NCI-H2196 treated with DMSO at 0.1 percent for 48 hours (cell line): ENCODE measurements at regions not wholly inside any gene's neighbourhood (a gene's known extent, or its start where the extent isn't known, plus 50 kb on each side); places are given as distances from the start of the nearest gene placed in this dataset.
"Not testable (repeated sequence)": the region's sequence is repeated elsewhere in the genome, so short reads cannot be mapped to it uniquely, and the experiment has no call there.

ENCODE experiments used
- DNase-seq: peaks from one replicate; lab custom pipeline; 2025; ENCODE audit not compliant: unreplicated experiment; lab: John Stamatoyannopoulos, UW

DNA sequence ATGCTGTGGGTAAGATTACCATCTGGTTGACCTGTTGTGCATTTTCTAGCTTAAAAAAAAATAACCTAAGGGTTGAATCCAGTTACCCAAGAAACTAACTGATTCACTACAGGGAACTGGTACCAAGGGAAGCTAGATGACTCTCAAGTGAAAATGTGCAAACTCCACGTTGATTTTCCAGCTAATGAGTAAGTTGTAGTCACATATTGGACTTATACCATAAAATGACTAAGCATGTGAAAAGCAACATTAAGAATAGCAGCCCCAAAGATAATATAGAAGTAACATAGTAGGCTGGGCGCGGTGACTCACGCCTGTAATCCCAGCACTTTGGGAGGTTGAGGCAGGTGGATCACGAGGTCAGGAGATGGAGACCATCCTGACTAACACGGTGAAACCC lies 270.9 kb downstream of the SPRY1 start:
- no peak for DNase-seq

DNA sequence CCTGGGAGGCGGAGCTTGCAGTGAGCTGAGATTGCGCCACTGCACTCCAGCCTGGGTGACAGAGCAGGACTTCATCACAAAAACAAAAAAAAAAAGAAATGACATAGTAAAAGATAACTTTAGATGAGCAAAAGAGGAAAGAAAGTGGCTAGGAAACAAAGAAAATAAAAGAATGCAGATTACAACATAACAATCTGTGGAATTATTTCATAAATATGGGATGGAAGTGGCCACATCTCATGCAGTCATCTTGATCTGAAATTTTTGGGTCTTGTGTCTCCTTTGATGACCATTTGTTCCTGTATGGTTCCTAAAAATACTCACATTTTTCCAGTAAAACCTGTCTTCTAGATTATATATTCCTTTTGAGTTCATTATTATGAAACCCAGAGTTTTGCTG lies 271.4 kb downstream of the SPRY1 start:
- no peak for DNase-seq

DNA sequence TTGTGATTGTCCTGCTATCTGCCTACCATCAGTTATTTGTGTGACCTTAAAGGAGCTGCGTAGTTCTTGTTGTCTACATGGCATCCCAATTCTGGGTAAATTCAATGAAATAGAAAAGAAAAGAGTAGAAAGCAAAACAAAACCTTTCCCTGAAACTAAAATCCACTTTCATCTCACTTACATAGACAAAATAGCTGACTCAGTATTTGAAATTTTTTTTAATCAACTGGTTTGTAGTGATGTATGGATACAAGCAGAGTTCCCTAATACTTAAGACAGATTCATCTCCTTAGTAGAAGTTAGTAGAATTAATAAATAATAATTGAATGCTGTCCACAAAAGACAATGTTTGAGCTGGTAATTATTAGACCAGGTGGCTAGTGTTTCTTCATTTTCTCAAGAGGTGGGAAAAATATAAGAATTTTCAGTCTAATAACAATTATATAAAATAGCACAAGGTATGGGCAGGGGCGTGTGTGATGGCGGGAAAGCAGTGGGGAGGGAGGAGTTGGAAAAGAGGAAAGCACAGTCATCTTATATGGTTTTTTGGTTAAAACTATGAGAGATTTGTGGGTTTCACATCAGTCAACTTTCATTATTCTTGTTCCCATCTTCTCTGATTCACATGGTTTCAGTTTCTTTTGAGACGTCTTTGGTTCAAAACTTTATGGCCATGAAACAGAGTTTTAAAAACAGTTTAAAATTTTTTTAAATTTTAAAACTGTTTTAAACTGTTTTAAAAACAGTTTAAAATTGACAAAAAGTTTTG lies 275.2 kb downstream of the SPRY1 start:
- DNase-seq = no peak

GRCh38 chr4:123672987-123673386 lies 276.4 kb downstream of the SPRY1 start:
- no peak for DNase-seq

GRCh38 chr4:123673971-123674370 lies 277.4 kb downstream of the SPRY1 start:
- no peak for DNase-seq

DNA sequence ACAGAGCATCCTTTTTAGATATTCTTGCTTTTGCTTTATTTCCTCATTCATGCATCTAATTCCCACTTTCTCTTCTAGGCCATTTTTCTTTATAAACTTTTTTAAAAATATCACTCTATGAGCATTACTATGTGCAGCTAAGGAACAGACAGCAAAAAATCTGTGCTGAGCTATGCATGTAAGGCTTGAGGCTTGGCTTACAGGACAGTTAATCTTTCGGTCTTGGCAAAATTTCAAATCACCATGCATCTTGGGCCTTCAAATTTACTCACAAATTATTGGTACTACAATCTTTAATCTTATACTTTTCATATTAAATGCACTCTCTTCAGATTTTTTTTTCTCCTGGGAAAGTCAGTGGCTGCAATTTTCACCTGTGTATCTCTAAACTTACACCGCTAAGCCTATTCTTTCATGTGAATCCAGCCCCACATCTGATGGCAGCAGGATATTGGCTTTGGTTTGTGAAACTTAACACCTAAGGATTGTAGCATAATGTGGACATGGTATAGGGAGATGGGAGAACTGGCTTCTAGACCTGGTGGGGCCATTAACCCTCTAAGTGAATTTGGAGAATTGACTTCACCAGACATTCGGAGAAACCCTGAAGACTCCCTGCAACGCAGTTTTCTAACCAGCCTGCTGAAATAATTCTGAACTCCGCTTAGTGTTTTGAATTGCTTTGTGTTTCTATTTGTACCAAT lies 278.3 kb downstream of the SPRY1 start:
- DNase-seq = no peak

DNA sequence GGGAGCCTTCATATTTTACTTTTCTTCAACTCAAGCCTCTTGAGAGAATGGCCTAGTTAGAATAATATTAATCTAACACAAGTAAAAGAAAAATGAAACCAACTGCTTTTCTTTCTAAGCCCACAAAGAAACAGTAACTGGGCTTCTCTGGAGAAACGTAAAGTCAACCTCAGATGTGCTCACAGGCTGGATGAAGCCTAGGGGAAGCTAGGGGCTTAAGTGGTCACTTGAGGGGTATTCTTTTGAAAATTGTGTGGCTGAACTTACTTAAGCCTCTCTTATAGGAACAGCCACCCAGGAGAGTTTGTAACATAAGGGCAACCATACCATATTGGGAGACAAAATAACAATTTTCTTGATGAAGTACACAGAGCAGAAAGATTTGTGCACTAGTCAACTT lies 279.0 kb downstream of the SPRY1 start:
- DNase-seq = no peak

- no peak for DNase-seq
Observed at GRCh38 chr4:123676071-123676889, 279.7 kb downstream of the SPRY1 start.

DNA sequence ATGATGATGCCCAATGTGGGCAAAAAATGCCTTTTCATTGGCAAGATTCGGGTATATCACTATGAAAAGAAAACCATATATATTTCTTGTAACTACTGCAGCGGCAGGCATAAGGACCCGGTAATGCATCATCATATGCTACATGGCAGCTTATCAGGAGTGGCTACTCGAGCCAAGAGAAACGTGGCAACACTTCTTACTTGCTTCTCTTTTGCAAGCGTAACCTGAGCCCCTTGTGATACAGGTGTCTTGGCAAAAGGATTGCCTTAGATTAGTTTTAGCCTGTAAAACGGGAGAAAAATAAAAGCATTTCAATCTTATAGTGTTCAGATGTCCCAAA lies 280.3 kb downstream of the SPRY1 start:
- no peak for DNase-seq

GRCh38 chr4:123682931-123683330 lies 286.3 kb downstream of the SPRY1 start:
- no peak for DNase-seq

- DNase-seq = not testable (repeated sequence)
Observed at GRCh38 chr4:123684937-123685336, 288.3 kb downstream of the SPRY1 start.

DNA sequence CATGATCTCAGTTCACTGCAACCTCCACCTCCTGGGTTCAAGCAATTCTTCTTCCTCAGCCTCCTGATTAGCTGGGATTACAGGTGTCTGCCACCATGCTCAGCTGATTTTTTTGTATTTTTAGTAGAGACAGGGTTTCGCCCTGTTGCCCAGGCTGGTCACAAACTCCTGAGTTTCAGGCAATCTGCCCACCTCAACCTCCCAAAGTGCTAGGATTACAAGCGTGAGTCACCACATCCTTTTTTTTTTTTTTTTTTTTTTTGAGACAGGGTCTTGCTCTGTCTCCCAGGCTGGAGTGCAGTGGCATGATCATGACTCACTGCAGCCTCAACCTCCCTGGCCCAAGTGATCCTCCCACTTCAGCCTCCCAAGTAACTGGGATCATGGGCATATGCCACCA lies 298.9 kb downstream of the SPRY1 start:
- not testable (repeated sequence) for DNase-seq

DNA sequence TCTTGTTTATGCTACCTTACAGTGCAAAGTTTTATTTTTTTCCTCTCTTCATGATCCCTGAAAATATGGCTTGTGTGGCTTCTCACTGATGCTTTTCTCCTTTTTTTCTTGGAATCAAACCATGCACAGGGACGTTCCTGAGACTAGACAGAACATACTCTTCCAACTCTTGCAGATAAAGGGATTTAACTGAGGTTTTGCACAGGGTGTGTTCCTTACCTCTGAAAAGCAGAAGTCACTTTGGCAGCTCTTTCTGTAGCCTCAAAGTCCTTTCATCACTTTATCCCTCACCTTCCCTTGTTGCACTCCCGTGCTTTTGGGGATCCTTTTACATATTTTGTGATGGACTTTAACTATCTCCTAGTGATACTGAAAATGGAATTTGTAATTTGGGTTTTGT lies 300.1 kb downstream of the SPRY1 start:
- no peak for DNase-seq

DNA sequence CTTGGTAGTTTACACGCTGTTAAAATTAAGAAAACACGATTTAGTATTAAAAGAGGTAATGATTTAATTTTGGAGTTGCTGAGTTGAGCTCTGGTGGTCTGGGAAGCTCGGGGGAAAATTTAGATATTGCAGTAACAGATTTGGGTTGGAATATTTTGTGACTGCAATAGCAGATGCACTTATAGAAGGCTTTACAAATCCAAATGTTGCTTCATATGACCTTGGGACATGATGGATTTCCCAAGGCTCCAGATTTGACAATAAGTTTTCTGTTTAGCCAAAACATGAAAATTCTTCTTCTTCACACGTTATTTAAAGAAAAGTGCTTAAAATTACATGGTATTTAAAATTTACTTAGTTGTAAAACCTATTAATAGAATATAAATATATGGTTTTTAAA lies 302.0 kb downstream of the SPRY1 start:
- no peak for DNase-seq

DNA sequence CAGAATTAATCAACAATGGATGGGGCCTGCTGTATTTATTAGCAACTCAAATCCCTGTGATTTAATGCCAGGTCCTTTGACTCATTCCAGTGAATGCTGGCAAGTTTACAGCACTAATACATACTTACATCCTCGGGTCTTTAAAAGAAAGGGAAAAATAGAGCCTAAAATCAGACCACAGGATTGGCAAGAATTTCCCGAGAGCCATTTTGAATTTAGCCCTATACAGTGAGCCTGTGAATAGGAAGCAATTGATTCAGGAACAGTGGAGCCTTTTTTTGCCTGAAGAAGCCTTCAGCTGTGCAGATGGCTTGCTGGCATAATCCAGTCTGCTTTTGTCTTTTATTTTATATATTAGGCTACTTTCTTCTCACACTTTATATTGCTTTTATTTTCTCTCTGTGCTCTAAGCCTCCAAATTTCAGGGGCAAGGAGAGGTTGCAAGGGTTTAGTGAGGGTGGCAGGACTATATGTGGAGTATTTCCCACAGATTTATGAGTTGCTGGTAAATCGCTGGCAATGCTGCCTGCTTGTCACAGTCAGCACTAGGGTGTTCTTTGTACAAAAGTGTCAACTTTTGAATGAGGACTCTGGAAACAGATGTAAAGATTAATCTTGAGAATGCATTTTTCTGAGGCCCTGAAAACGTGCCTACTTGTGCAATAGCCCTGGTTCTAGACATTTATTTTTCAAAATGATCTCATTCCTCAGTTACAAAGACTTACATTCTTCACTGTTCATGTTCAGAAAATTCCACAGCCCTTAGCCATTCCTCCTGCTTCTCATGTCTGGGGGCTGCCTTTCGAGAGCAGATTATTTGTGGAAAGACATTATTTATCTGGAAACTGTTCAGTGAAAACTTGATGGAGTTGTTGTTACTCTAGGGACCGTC lies 303.5 kb downstream of the SPRY1 start:
- no peak for DNase-seq

DNA sequence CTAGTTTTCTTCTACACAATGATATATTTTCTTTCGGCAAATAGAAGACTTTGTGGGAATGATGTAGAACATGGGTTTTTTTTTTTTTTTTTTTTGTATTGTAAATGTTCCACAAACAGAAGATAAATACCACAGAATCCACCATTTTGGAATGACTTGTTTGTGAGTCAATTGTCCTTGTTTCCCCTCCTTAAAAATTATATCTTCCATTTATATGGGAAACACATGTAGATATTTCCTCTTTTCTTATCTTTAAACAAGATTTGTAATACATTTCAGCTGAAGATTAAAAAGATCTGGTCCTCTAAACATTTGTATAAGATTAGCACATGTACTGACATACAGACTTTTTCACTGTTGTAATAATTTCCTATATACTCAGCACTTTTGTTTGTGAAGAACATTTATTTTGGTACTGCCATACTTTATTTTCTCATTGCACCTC lies 304.6 kb downstream of the SPRY1 start:
- DNase-seq = no peak

DNA sequence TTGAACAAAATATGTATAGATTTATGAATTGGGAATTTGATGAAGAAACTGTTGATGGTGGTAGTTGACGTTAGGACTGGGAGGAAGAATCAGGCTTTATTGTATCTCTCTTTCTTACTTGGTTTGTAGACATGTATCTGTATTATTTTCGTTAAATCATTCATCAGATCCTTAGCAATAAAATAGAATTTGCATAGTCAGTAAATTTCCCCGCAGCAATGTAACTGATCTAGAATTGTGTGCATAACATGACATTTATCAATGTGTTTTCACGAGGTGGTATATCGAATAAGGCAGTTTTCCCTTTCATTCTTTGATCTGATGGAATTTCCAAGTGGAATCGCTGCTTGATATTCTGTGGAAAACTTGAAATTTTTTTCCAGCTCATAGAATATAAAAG lies 308.8 kb downstream of the SPRY1 start:
- no peak for DNase-seq

GRCh38 chr4:123706973-123707372 lies 310.4 kb downstream of the SPRY1 start:
- DNase-seq = no peak

- DNase-seq = no peak
Observed at GRCh38 chr4:123708902-123709301, 312.3 kb downstream of the SPRY1 start.

- no peak for DNase-seq
Observed at GRCh38 chr4:123709336-123709735, 312.7 kb downstream of the SPRY1 start.

DNA sequence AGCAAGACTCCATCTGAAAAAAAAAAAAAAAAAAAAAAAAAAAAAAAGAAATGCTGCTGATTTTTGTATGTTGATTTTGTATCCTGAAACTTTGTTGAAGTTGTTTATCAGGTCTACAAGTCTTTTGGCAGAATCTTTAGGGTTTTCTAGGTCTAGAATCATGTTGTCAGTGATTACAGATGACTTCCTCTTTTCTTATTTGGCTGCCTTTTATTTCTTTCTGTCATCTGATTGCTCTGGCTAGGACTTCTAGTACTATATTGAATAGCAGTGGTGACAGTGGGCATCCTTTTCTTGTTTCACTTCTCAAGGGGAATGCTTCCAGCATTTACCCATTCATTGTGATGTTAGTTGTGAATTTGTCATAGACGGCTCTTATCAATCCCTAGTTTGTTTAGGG lies 334.4 kb downstream of the SPRY1 start:
- no peak for DNase-seq
